H1 (cell line): ENCODE measurements at regions not wholly inside any gene's neighbourhood (a gene's known extent, or its start where the extent isn't known, plus 50 kb on each side); places are given as distances from the start of the nearest gene placed in this dataset.

Source experiments
- CTCF ChIA-PET: fragments of 300-600 bp; sonication (Branson Sonifier 250); formaldehyde crosslinking; loops from one replicate; lab custom pipeline; 2021; ENCODE audit not compliant: partially characterized antibody; lab: Charles Lee
- POLR2A ChIA-PET: fragments of 300-600 bp; sonication (Branson Sonifier 250); formaldehyde crosslinking; loops from one replicate; lab custom pipeline; 2021; ENCODE audit warnings: inconsistent platforms; ENCODE audit not compliant: partially characterized antibody; lab: Charles Lee
- DNase-seq, 2 experiments: peaks; one replicate each; pipeline versions ENCODE4 v3.0.0 to v3.0.0-alpha.2; 2010 to 2022; ENCODE audit warnings: low spot score in 2 of 2, low read depth in 1 of 2, mixed read lengths in 1 of 2
- FAIRE-seq: peaks from 2 replicates; lab custom pipeline; 2011; peaks lifted over from hg19 to GRCh38; lab: Jason Lieb, UNC
- H2AFZ ChIP-seq: 2 replicates; pipeline ENCODE4 v1.8.1; 2012; ENCODE audit warnings: low read length, inconsistent platforms
- H2AK5ac ChIP-seq: 2 replicates; pipeline ENCODE4 v1.6.1; 2013; ENCODE audit warnings: low read depth, low read length
- H2BK120ac ChIP-seq: replicated peaks from 2 replicates; pipeline ENCODE3; 2013; ENCODE audit warnings: low read depth, low read length, inconsistent platforms
- H2BK12ac ChIP-seq: 2 replicates; pipeline ENCODE4 v1.6.1; 2013; ENCODE audit warnings: low read depth, low read length
- H2BK15ac ChIP-seq: 2 replicates; pipeline ENCODE4 v1.6.1; 2013; ENCODE audit warnings: low read length
- H2BK20ac ChIP-seq: 2 replicates; pipeline ENCODE4 v1.6.1; 2013; ENCODE audit warnings: low read length
- H2BK5ac ChIP-seq: 2 replicates; pipeline ENCODE4 v1.6.1; 2013; ENCODE audit warnings: low read depth, low read length
- H3K14ac ChIP-seq: 2 replicates; pipeline ENCODE4 v1.6.1; 2013; ENCODE audit warnings: inconsistent platforms; ENCODE audit not compliant: insufficient read length
- H3K18ac ChIP-seq: 2 replicates; pipeline ENCODE4 v1.6.1; 2013; ENCODE audit warnings: low read length; ENCODE audit errors: extremely low read depth
- H3K23ac ChIP-seq: 2 replicates; pipeline ENCODE4 v1.6.1; 2013; ENCODE audit warnings: inconsistent platforms; ENCODE audit not compliant: insufficient read length
- H3K23me2 ChIP-seq: 2 replicates; pipeline ENCODE4 v1.6.1; 2013; ENCODE audit warnings: low read depth, low read length
- H3K27ac ChIP-seq: 2 replicates; pipeline ENCODE4 v1.6.1; 2011; ENCODE audit warnings: low read depth, low read length, inconsistent platforms
- H3K27me3 ChIP-seq, 4 experiments: replicated peaks in 1 of 4; 1 replicate in 1 of 4; 2 replicates in 3 of 4; pipeline versions ENCODE4 v1.6.1 to v1.8.1; 2011 to 2013; ENCODE audit warnings: low read length in 3 of 4, mild to moderate bottlenecking in 3 of 4, inconsistent platforms in 2 of 4, mixed read lengths in 2 of 4, moderate library complexity in 1 of 4; ENCODE audit not compliant: control insufficient read depth in 3 of 4, insufficient read depth in 3 of 4; ENCODE audit errors: extremely low read depth in 1 of 4
- H3K36me3 ChIP-seq, 4 experiments: 2 replicates each; pipeline versions ENCODE4 v1.6.1 to v1.8.1; 2011 to 2013; ENCODE audit warnings: mild to moderate bottlenecking in 4 of 4, low read length in 3 of 4, moderate library complexity in 2 of 4, control low read depth in 1 of 4, inconsistent platforms in 1 of 4; ENCODE audit not compliant: insufficient read depth in 4 of 4, control insufficient read depth in 2 of 4
- H3K4ac ChIP-seq: replicated peaks from 2 replicates; pipeline ENCODE3; 2013; ENCODE audit warnings: low read length, low read depth, mixed read lengths, inconsistent platforms; ENCODE audit not compliant: insufficient read length
- H3K4me1 ChIP-seq, 4 experiments: replicated peaks in 1 of 4; 1 replicate in 1 of 4; 2 replicates in 3 of 4; pipeline versions ENCODE4 v1.6.1 to v1.8.1; 2011 to 2013; ENCODE audit warnings: low read length in 3 of 4, inconsistent platforms in 2 of 4, mixed read lengths in 1 of 4; ENCODE audit not compliant: insufficient read depth in 4 of 4, control insufficient read depth in 3 of 4
- H3K4me2 ChIP-seq, 2 experiments: 2 replicates each; pipeline versions ENCODE4 v1.6.1 to v1.8.1; 2011 to 2013; ENCODE audit warnings: low read depth in 2 of 2, low read length in 2 of 2, control low read depth in 1 of 2, inconsistent platforms in 1 of 2, mild to moderate bottlenecking in 1 of 2; ENCODE audit not compliant: insufficient read depth in 1 of 2
- H3K4me3 ChIP-seq, 4 experiments: fragments of 200-600, 300-600 bp in 1 of 4; sonication (generic), shearing (Covaris generic), sonication (Bioruptor Twin) in 1 of 4; 2 replicates each; pipeline versions ENCODE4 v1.5.1 to v1.8.1; 2011 to 2016; ENCODE audit warnings: low read length in 4 of 4, low read depth in 3 of 4, control low read depth in 2 of 4, inconsistent platforms in 2 of 4, mild to moderate bottlenecking in 2 of 4, mixed read lengths in 1 of 4, moderate library complexity in 1 of 4; ENCODE audit not compliant: insufficient read depth in 2 of 4; ENCODE audit errors: extremely low read depth in 1 of 4
- H3K56ac ChIP-seq: replicated peaks from 2 replicates; pipeline ENCODE3; 2013; ENCODE audit warnings: low read depth, mild to moderate bottlenecking, mixed read lengths, low read length, inconsistent platforms; ENCODE audit not compliant: insufficient read length
- H3K79me1 ChIP-seq: 2 replicates; pipeline ENCODE4 v1.6.1; 2013; ENCODE audit warnings: low read depth, low read length, control low read depth
- H3K79me2 ChIP-seq, 2 experiments: 2 replicates each; pipeline versions ENCODE4 v1.6.1 to v1.8.1; 2012 to 2013; ENCODE audit warnings: low read length in 2 of 2, mild to moderate bottlenecking in 2 of 2, inconsistent platforms in 1 of 2; ENCODE audit not compliant: insufficient read depth in 2 of 2, control insufficient read depth in 1 of 2
- H3K9ac ChIP-seq, 4 experiments: replicated peaks in 1 of 4; 1 replicate in 1 of 4; 2 replicates in 3 of 4; pipeline versions ENCODE4 v1.6.1 to v1.8.1; 2011 to 2013; ENCODE audit warnings: low read depth in 3 of 4, low read length in 3 of 4, control low read depth in 2 of 4, mild to moderate bottlenecking in 2 of 4, moderate library complexity in 2 of 4, inconsistent platforms in 1 of 4; ENCODE audit errors: extremely low read depth in 1 of 4
- H3K9me3 ChIP-seq, 2 experiments: 2 replicates each; pipeline versions ENCODE4 v1.6.1 to v1.8.1; 2012 to 2013; ENCODE audit warnings: mild to moderate bottlenecking in 2 of 2, moderate library complexity in 2 of 2, control low read depth in 1 of 2, inconsistent platforms in 1 of 2, low read depth in 1 of 2, low read length in 1 of 2, mixed read lengths in 1 of 2; ENCODE audit not compliant: insufficient read depth in 2 of 2
- H4K20me1 ChIP-seq, 2 experiments: replicated peaks in 1 of 2; 2 replicates each; pipeline versions ENCODE3 to v1.8.1; 2011 to 2013; ENCODE audit warnings: inconsistent platforms in 2 of 2, low read length in 2 of 2, mild to moderate bottlenecking in 1 of 2; ENCODE audit not compliant: insufficient read depth in 2 of 2, control insufficient read depth in 1 of 2
- H4K5ac ChIP-seq: 2 replicates; pipeline ENCODE4 v1.6.1; 2013; ENCODE audit warnings: low read length, low read depth, mixed read lengths, inconsistent platforms; ENCODE audit not compliant: insufficient read length
- H4K8ac ChIP-seq: 2 replicates; pipeline ENCODE4 v1.8.0; 2013; ENCODE audit warnings: mild to moderate bottlenecking, moderate library complexity, low read length, inconsistent platforms; ENCODE audit not compliant: insufficient read depth; ENCODE audit errors: extremely low read depth
- H4K91ac ChIP-seq: replicated peaks from 2 replicates; pipeline ENCODE3; 2013; ENCODE audit warnings: low read length, mixed read lengths, inconsistent platforms; ENCODE audit not compliant: insufficient read length
- SIRT6 ChIP-seq: IDR thresholded peaks from one replicate; pipeline ENCODE4 v1.7.1; 2012; ENCODE audit warnings: low read length, inconsistent platforms
- WGBS, 2 experiments: shearing (Covaris generic) in 1 of 2; methylation state at CpG; one replicate each; pipeline versions ENCODE4 v1.1.6 to v1.1.7; 2013 to 2015; ENCODE audit warnings: low lambda C conversion rate in 2 of 2, mixed read lengths in 2 of 2, inconsistent platforms in 1 of 2, low coverage in 1 of 2, missing lambda C conversion rate in 1 of 2; ENCODE audit not compliant: insufficient replicate concordance in 2 of 2, insufficient coverage in 1 of 2, insufficient read length in 1 of 2; ENCODE audit errors: extremely low coverage in 1 of 2, missing lambda C conversion rate in 1 of 2; 5-methylcytosine and 5-hydroxymethylcytosine counted together

DNA sequence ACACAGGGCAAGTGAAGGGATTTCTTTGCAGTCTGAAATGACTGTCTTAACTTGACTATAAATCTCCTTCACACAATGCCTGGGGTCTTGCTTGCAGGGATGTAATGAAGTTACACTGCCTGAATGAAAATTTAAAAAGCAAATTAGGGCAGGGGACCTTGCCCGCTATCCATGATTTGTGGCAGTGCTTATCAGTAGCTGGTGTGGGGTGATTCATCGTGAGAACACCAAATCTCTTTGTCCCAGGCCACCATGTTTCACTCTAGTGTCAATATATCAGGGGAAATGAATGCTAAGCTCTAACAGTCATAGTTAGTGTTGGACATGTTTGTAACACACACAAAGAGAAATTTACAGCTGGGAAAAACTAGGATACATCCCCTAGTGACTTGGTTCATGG, 713.7 kb upstream of the EPHA7 start:
- no peaks in the 10 kb centered on the region for H3K79me1 ChIP-seq
- FAIRE-seq (no peak), DNase-seq (no peak)
- no peaks in the 10 kb centered on the region for H3K27me3 ChIP-seq
- peak overlapping the region; percentile 14 for H2AFZ ChIP-seq
- H3K56ac ChIP-seq = no peak overlapping the region
- H2BK12ac ChIP-seq = no peak overlapping the region
- no peaks in the 10 kb centered on the region for H3K79me2 ChIP-seq
- no peak overlapping the region for H3K18ac ChIP-seq
- H3K4me1 ChIP-seq = no peaks in the 10 kb centered on the region
- no peak overlapping the region for H3K4ac ChIP-seq
- no peaks in the 10 kb centered on the region for H3K23me2 ChIP-seq
- no peak overlapping the region for H3K9ac ChIP-seq
- H4K20me1 ChIP-seq = no peaks in the 10 kb centered on the region
- H2BK20ac ChIP-seq = no peak overlapping the region
- no peak overlapping the region for H2BK5ac ChIP-seq
- H3K36me3 ChIP-seq = no peaks in the 10 kb centered on the region
- no peak overlapping the region for H2AK5ac ChIP-seq
- H3K14ac ChIP-seq = no peak overlapping the region
- no peak overlapping the region for H3K23ac ChIP-seq
- H4K5ac ChIP-seq = no peak overlapping the region
- 91% methylated on average over 2 of the region's 2 CpGs; no CpG with 5 or more reads in 1 of the 2 experiments for WGBS, 2 experiments
- no peak overlapping the region for H3K4me3 ChIP-seq
- H4K91ac ChIP-seq = no peak overlapping the region
- H2BK15ac ChIP-seq = no peak overlapping the region
- POLR2A ChIA-PET = no interaction called here
- H2BK120ac ChIP-seq = no peak overlapping the region
- no peaks in the 10 kb centered on the region for H3K9me3 ChIP-seq
- H3K27ac ChIP-seq = no peak overlapping the region
- no peak overlapping the region for H4K8ac ChIP-seq
- no peak overlapping the region for H3K4me2 ChIP-seq
- CTCF ChIA-PET = no interaction called here
- TF ChIP-seq SIRT6 = no peak
